Ovary (tissue), 7 donors: ENCODE measurements at regions not wholly inside any gene's neighbourhood (a gene's known extent, or its start where the extent isn't known, plus 50 kb on each side); places are given as distances from the start of the nearest gene placed in this dataset.

Experiments
- DNase-seq, 5 donors: peaks; one replicate each; pipeline ENCODE4 v3.0.0-alpha.2; 2019 to 2020
- H3K27ac ChIP-seq, 2 donors: fragments of 200-600 bp; one replicate each; pipeline versions ENCODE4 v1.5.1 to v1.8.0; 2019 to 2022
- H3K27me3 ChIP-seq: fragments of 200-600 bp; one replicate; pipeline ENCODE4 v1.8.0; 2022
- H3K36me3 ChIP-seq: fragments of 200-600 bp; sonication (generic); one replicate; pipeline ENCODE4 v1.5.1; 2019
- H3K4me1 ChIP-seq: one replicate; pipeline ENCODE4 v1.8.1; 2013; ENCODE audit warnings: mild to moderate bottlenecking, moderate library complexity; ENCODE audit not compliant: insufficient read depth
- H3K4me3 ChIP-seq: fragments of 200-600 bp; sonication (generic); one replicate; pipeline ENCODE4 v1.5.1; 2017
- H3K9me3 ChIP-seq, 2 donors: fragments of 200-600 bp in 1 of 2; sonication (generic) in 1 of 2; one replicate each; pipeline versions ENCODE4 v1.5.1 to v1.8.1; 2013 to 2019; ENCODE audit warnings: mild to moderate bottlenecking in 1 of 2, moderate library complexity in 1 of 2
- EP300 ChIP-seq: sonication (generic); formaldehyde crosslinking; IDR thresholded peaks from one replicate; pipeline ENCODE4 v1.6.1; 2017; ENCODE audit warnings: antibody characterized with exemption
- POLR2A ChIP-seq: fragments of 450-650 bp; IDR thresholded peaks from one replicate; pipeline ENCODE4 v1.6.1; 2017; ENCODE audit warnings: antibody characterized with exemption, mild to moderate bottlenecking, moderate library complexity
- WGBS, 3 donors: extraction: QIAGEN DNeasy Blood & Tissue Kit in 1 of 3; methylation state at CpG; one replicate each; pipeline versions ENCODE4 v1.1.5 to v1.1.7; 2013 to 2017; 5-methylcytosine and 5-hydroxymethylcytosine counted together
- intact Hi-C, 4 donors: fragments of 100-400 bp; cut with DNase I; formaldehyde crosslinking; loops; one replicate each; pipeline versions ENCODE4 v1.11.0 to v1.15.1; 2022 to 2023
- TF ChIP-seq, protein P1 (sequence below), 3 donors: fragments of 450-650 bp in 2 of 3; fragments of 200-600 bp in 1 of 3; IDR thresholded peaks; one replicate each; pipeline versions ENCODE4 v1.5.1 to v1.8.0; 2016 to 2022; ENCODE audit warnings: antibody characterized with exemption in 3 of 3, mild to moderate bottlenecking in 1 of 3
- donor health status: DM: no; HTN: no; CAD: no; lungs with moderate emphysema.
- donor health status: DM: no; HTN: no; CAD: no.
- donor health status: Bipolar disorder and iron deficiency.
- donor health status: DM: no; HTN: no; CAD: no.
- donor health status: DM: yes; HTN: yes; CAD: no.

- intact Hi-C loops, result no loop called here
- Histone ChIP-seq H3K9me3 (no peaks in the 10 kb centered on the region), H3K4me1 (no peaks in the 10 kb centered on the region), H3K4me3 (no peak overlapping the region), H3K27me3 (no peaks in the 10 kb centered on the region), H3K27ac (no peak overlapping the region), H3K36me3 (no peaks in the 10 kb centered on the region)
- WGBS, 3 donors, result 57 to 67% (median 58%) methylated on average over 1 of the region's 1 CpG
- no peak for DNase-seq
- TF ChIP-seq EP300 (no peak), POLR2A (no peak)
- TF ChIP-seq, protein P1, sequence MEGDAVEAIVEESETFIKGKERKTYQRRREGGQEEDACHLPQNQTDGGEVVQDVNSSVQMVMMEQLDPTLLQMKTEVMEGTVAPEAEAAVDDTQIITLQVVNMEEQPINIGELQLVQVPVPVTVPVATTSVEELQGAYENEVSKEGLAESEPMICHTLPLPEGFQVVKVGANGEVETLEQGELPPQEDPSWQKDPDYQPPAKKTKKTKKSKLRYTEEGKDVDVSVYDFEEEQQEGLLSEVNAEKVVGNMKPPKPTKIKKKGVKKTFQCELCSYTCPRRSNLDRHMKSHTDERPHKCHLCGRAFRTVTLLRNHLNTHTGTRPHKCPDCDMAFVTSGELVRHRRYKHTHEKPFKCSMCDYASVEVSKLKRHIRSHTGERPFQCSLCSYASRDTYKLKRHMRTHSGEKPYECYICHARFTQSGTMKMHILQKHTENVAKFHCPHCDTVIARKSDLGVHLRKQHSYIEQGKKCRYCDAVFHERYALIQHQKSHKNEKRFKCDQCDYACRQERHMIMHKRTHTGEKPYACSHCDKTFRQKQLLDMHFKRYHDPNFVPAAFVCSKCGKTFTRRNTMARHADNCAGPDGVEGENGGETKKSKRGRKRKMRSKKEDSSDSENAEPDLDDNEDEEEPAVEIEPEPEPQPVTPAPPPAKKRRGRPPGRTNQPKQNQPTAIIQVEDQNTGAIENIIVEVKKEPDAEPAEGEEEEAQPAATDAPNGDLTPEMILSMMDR (IDR thresholded peaks at IDR 0.05), result no peak
These were observed 300.1 kb upstream of the SASH1 start for GRCh38 chr6:148042536-148042935.

- H3K36me3 ChIP-seq, result no peaks in the 10 kb centered on the region
- H3K27me3 ChIP-seq, result no peaks in the 10 kb centered on the region
- TF ChIP-seq POLR2A (no peak), EP300 (no peak)
- TF ChIP-seq, protein P1 (IDR thresholded peaks at IDR 0.05), result no peak
- WGBS, 3 donors, result 26 to 53% (median 31%) methylated on average over 1 of the region's 1 CpG
- no peak overlapping the region for H3K27ac ChIP-seq
- intact Hi-C loops, result no loop called here
- H3K9me3 ChIP-seq, result no peaks in the 10 kb centered on the region
- no peaks in the 10 kb centered on the region for H3K4me1 ChIP-seq
- H3K4me3 ChIP-seq, result no peak overlapping the region
- no peak for DNase-seq
These were observed 298.3 kb upstream of the SASH1 start for GRCh38 chr6:148044261-148044751.

- no peak for DNase-seq
- intact Hi-C loops, result no loop called here
- H3K27me3 ChIP-seq, result no peaks in the 10 kb centered on the region
- TF ChIP-seq EP300, result no peak
- no peak for TF ChIP-seq POLR2A
- TF ChIP-seq, protein P1 (IDR thresholded peaks at IDR 0.05), result no peak
- H3K9me3 ChIP-seq, result no peaks in the 10 kb centered on the region
- H3K4me1 ChIP-seq, result no peaks in the 10 kb centered on the region
- whole genome bisulfite sequencing, 3 donors, result 33 to 71% (median 49%) methylated on average over 1 of the region's 1 CpG
- no peaks in the 10 kb centered on the region for H3K36me3 ChIP-seq
- no peak overlapping the region for H3K27ac ChIP-seq
- H3K4me3 ChIP-seq, result no peak overlapping the region
These were observed 297.7 kb upstream of the SASH1 start for GRCh38 chr6:148044921-148045320.

DNA sequence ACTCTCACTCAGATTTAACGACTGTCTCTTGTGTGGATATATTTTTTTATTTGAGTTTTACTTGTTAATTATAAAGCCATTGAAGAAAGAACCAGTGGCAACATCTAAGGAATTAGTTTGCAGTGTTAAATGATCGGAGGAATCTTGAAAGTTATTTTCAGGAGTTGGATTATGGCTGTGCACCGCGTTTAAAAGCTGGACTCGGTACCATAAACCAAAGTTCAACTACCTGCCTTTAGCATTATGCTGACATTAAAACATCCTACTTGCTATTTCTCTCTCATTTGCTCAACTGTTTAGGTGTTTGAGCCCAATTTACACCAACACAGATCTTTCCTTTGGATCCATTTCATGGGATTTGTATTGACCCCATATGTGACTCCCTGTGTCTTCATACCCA is 289.4 kb upstream of the SASH1 start:
- Histone ChIP-seq H3K4me1 (no peaks in the 10 kb centered on the region), H3K36me3 (no peaks in the 10 kb centered on the region), H3K27me3 (no peaks in the 10 kb centered on the region), H3K9me3 (no peaks in the 10 kb centered on the region), H3K4me3 (no peak overlapping the region), H3K27ac (no peak overlapping the region)
- TF ChIP-seq POLR2A, result no peak
- TF ChIP-seq, protein P1 (IDR thresholded peaks at IDR 0.05), result no peak
- no peak for TF ChIP-seq EP300
- 89 to 94% (median 90%) methylated on average over 5 of the region's 5 CpGs for WGBS, 3 donors
- intact Hi-C loops, result no loop called here
- DNase-seq, result no peak
